ENCODE measurements at regions not wholly inside any gene's neighbourhood (a gene's known extent, or its start where the extent isn't known, plus 50 kb on each side); places are given as distances from the start of the nearest gene placed in this dataset.
"Not testable (repeated sequence)": the region's sequence is repeated elsewhere in the genome, so short reads cannot be mapped to it uniquely, and the experiment has no call there.

- no peak for DNase-seq
These were observed 210.3 kb downstream of the SREK1 start for GRCh38 chr5:66354422-66354821.

GRCh38 chr5:66356011-66356565 is 212.0 kb downstream of the SREK1 start:
- no peak for DNase-seq

- no peak for DNase-seq
These were observed 214.6 kb downstream of the SREK1 start for GRCh38 chr5:66358741-66359140.

GRCh38 chr5:66361070-66361469 is 217.0 kb downstream of the SREK1 start:
- no peak for DNase-seq

GRCh38 chr5:66362046-66362445 is 217.9 kb downstream of the SREK1 start:
- DNase-seq: no peak

GRCh38 chr5:66362687-66363086 is 218.6 kb downstream of the SREK1 start:
- no peak for DNase-seq

GRCh38 chr5:66363097-66363496 is 219.0 kb downstream of the SREK1 start:
- DNase-seq: no peak

GRCh38 chr5:66364186-66364585 is 220.1 kb downstream of the SREK1 start:
- DNase-seq: no peak

GRCh38 chr5:66365981-66366380 is 221.9 kb downstream of the SREK1 start:
- DNase-seq: no peak

- DNase-seq: no peak
These were observed 223.9 kb downstream of the SREK1 start for GRCh38 chr5:66367814-66368541.

GRCh38 chr5:66368811-66369210 is 224.7 kb downstream of the SREK1 start:
- DNase-seq: no peak

GRCh38 chr5:66377747-66378146 is 218.4 kb upstream of the MAST4 start:
- no peak for DNase-seq

- DNase-seq: no peak
These were observed 217.8 kb upstream of the MAST4 start for GRCh38 chr5:66378407-66378806.

- no peak for DNase-seq
These were observed 214.0 kb upstream of the MAST4 start for GRCh38 chr5:66382152-66382551.

- not testable (repeated sequence) for DNase-seq
These were observed 191.0 kb upstream of the MAST4 start for GRCh38 chr5:66405145-66405544.

- DNase-seq: no peak
These were observed 189.3 kb upstream of the MAST4 start for GRCh38 chr5:66406761-66407336.

GRCh38 chr5:66407765-66408164 is 188.4 kb upstream of the MAST4 start:
- DNase-seq: no peak

GRCh38 chr5:66408576-66408975 is 187.6 kb upstream of the MAST4 start:
- no peak for DNase-seq

GRCh38 chr5:66410122-66410521 is 186.1 kb upstream of the MAST4 start:
- DNase-seq: no peak

- no peak for DNase-seq
These were observed 184.5 kb upstream of the MAST4 start for GRCh38 chr5:66411701-66412100.

- DNase-seq: no peak
These were observed 182.3 kb upstream of the MAST4 start for GRCh38 chr5:66413931-66414330.

- DNase-seq: no peak
These were observed 181.0 kb upstream of the MAST4 start for GRCh38 chr5:66415208-66415607.

GRCh38 chr5:66416698-66417097 is 179.5 kb upstream of the MAST4 start:
- DNase-seq: no peak

GRCh38 chr5:66417781-66418180 is 178.4 kb upstream of the MAST4 start:
- no peak for DNase-seq

- no peak for DNase-seq
These were observed 172.7 kb upstream of the MAST4 start for GRCh38 chr5:66423484-66423883.
